ENCODE measurements at regions not wholly inside any gene's neighbourhood (a gene's known extent, or its start where the extent isn't known, plus 50 kb on each side); places are given as distances from the start of the nearest gene placed in this dataset.
A peak's percentile ranks its signal among the peaks of the same experiment; 100 is the strongest.

GRCh38 chr3:78015856-78016255 lies 976.0 kb downstream of the ROBO2 start:
- WGBS (ENCODE audit: insufficient coverage) = 57% methylated on average over 1 of the region's 1 CpG
- Histone ChIP-seq H3K4me3 (ENCODE audit: low read depth, low read length) (no peak overlapping the region), H3K27me3 (ENCODE audit: control insufficient read depth, insufficient read depth, low read length) (no peaks in the 10 kb centered on the region), H3K36me3 (ENCODE audit: control insufficient read depth, insufficient read depth, low read length) (no peaks in the 10 kb centered on the region), H3K4me1 (ENCODE audit: control insufficient read depth, insufficient read depth, low read length) (no peaks in the 10 kb centered on the region), H3K27ac (ENCODE audit: low read depth, low read length) (no peak overlapping the region), H3K9me3 (ENCODE audit: control insufficient read depth, insufficient read depth, low read length) (no peaks in the 10 kb centered on the region)
- DNase-seq (ENCODE audit: low read depth in 4 of 6, low spot score in 6 of 6) = peak in 1 of 6 donors; percentile 27

DNA sequence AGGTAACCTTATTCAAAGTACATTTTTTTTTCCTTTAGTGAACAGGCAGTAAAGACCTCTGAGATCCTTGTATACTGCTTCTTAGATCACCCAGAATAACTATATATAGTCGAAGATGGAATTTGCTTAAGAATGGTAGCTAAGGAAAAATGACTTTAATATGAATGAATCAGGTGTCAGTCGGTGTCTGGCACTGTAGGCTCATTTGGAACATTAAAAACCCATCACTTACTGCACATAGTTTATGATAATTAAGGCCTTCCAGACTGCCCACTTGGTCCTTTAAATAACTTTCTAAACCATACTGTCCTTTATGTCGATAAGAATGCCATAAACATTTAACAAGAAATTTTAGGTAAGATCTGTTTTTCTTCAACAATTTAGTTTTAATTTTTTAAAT lies 981.8 kb downstream of the ROBO2 start:
- Histone ChIP-seq H3K9me3 (ENCODE audit: control insufficient read depth, insufficient read depth, low read length) (no peaks in the 10 kb centered on the region), H3K4me3 (ENCODE audit: low read depth, low read length) (no peak overlapping the region), H3K27ac (ENCODE audit: low read depth, low read length) (no peak overlapping the region), H3K27me3 (ENCODE audit: control insufficient read depth, insufficient read depth, low read length) (no peaks in the 10 kb centered on the region), H3K4me1 (ENCODE audit: control insufficient read depth, insufficient read depth, low read length) (no peaks in the 10 kb centered on the region), H3K36me3 (ENCODE audit: control insufficient read depth, insufficient read depth, low read length) (no peaks in the 10 kb centered on the region)
- WGBS (ENCODE audit: insufficient coverage) = no CpG with 5 or more reads among the region's 3 CpGs
- DNase-seq (ENCODE audit: low read depth in 4 of 6, low spot score in 6 of 6) = no peak

DNA sequence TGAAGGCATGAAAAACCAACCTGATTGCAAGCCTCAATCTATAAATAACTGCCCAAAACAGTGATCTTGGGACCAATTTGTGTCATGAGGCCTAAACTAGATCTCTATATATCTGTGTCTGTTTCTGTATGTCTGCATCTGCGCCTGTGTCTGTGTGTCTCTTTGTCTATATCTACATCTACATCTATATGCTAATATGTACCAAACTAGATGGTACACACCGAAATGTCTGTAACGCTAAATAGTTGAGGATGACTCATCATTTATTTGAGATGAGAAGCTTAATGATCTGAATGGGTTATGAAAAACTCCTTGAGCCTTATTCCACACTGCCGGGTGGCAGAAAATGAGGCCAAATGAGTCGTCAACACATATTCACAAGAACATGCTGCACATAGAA lies 982.3 kb downstream of the ROBO2 start:
- Histone ChIP-seq H3K4me1 (ENCODE audit: control insufficient read depth, insufficient read depth, low read length) (no peaks in the 10 kb centered on the region), H3K27me3 (ENCODE audit: control insufficient read depth, insufficient read depth, low read length) (no peaks in the 10 kb centered on the region), H3K9me3 (ENCODE audit: control insufficient read depth, insufficient read depth, low read length) (no peaks in the 10 kb centered on the region), H3K4me3 (ENCODE audit: low read depth, low read length) (no peak overlapping the region), H3K36me3 (ENCODE audit: control insufficient read depth, insufficient read depth, low read length) (no peaks in the 10 kb centered on the region), H3K27ac (ENCODE audit: low read depth, low read length) (no peak overlapping the region)
- DNase-seq (ENCODE audit: low read depth in 4 of 6, low spot score in 6 of 6) = peak in 1 of 6 donors; percentile 4
- no CpG with 5 or more reads among the region's 5 CpGs for WGBS (ENCODE audit: insufficient coverage)

DNA sequence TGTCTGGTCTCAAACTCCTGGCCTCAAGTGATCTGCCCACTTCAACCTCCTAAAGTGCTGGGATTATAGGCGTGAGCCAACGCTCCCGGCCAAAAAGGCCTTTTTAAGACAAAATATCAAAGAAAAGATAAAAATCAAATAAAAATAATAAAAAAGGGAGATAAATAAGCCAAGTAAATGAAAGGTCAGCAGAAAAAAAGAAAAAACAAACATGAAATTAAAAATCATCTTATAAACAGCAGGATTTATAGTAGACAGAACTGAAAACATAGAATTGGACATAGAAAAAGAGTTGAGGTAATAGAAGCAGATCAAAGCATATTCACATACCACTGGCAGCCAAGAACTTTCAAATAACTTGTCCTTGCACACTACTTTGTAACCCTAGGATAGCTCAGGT lies 983.4 kb downstream of the ROBO2 start:
- no peak overlapping the region for H3K4me3 ChIP-seq (ENCODE audit: low read depth, low read length)

DNA sequence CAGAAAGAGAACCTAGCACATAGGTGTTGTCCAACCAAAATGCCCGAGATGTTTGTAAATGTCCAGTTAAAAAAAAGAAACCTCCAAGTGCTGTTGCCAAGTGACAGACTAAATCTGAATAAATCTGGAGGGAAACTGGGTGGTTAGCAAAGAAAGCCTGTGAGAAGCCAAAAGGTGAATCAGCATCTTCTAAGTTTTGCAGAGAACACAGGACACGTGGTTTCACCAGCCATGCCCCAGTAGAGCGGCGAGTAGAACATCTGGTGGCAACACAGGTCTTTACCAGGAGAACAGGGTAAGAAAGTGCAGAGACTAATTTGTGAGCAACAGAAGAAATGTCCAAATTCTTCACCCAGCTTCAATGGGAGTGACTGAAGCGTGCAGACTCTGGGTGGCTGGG lies 986.0 kb downstream of the ROBO2 start:
- H3K27me3 ChIP-seq (ENCODE audit: control insufficient read depth, insufficient read depth, low read length) = no peaks in the 10 kb centered on the region
- H3K4me1 ChIP-seq (ENCODE audit: control insufficient read depth, insufficient read depth, low read length) = no peaks in the 10 kb centered on the region
- H3K4me3 ChIP-seq (ENCODE audit: low read depth, low read length) = no peak overlapping the region
- no peak overlapping the region for H3K27ac ChIP-seq (ENCODE audit: low read depth, low read length)
- H3K36me3 ChIP-seq (ENCODE audit: control insufficient read depth, insufficient read depth, low read length) = no peaks in the 10 kb centered on the region
- WGBS (ENCODE audit: insufficient coverage) = 83% methylated on average over 4 of the region's 5 CpGs
- H3K9me3 ChIP-seq (ENCODE audit: control insufficient read depth, insufficient read depth, low read length) = no peaks in the 10 kb centered on the region
- no peak for DNase-seq (ENCODE audit: low read depth in 4 of 6, low spot score in 6 of 6)

More for the DNA sequence above, 983.4 kb downstream of the ROBO2 start:
- no CpG with 5 or more reads among the region's 3 CpGs for WGBS (ENCODE audit: insufficient coverage)
- Histone ChIP-seq H3K9me3 (ENCODE audit: control insufficient read depth, insufficient read depth, low read length) (no peaks in the 10 kb centered on the region), H3K27ac (ENCODE audit: low read depth, low read length) (no peak overlapping the region), H3K36me3 (ENCODE audit: control insufficient read depth, insufficient read depth, low read length) (no peaks in the 10 kb centered on the region), H3K27me3 (ENCODE audit: control insufficient read depth, insufficient read depth, low read length) (no peaks in the 10 kb centered on the region), H3K4me1 (ENCODE audit: control insufficient read depth, insufficient read depth, low read length) (no peaks in the 10 kb centered on the region)
- DNase-seq (ENCODE audit: low read depth in 4 of 6, low spot score in 6 of 6) = no peak

DNA sequence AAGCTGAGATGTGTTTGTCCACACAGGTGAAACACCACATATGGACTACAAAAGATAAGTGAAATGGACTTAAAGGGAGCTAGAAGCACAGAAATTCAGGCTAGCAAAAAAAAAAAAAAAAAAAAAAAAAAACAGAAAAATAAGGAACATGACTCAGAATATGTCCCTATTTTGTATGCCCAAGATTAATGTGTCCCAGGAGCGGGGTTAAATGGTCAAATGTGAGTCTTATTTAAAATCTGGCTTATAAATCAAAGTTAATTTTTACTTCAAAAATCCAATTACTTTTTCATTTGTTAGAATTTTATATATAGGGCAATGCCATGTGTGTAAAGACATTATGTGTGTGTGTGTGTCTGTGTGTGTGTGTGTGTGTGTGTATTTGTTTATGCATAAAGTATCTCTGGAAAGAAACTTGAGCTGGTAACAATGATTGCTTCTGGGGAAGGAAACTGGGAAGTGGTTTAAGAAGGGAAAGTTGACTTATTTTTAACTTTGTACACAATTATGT lies 986.5 kb downstream of the ROBO2 start:
- Histone ChIP-seq H3K9me3 (ENCODE audit: control insufficient read depth, insufficient read depth, low read length) (no peaks in the 10 kb centered on the region), H3K4me1 (ENCODE audit: control insufficient read depth, insufficient read depth, low read length) (no peaks in the 10 kb centered on the region), H3K27ac (ENCODE audit: low read depth, low read length) (no peak overlapping the region), H3K4me3 (ENCODE audit: low read depth, low read length) (no peak overlapping the region), H3K27me3 (ENCODE audit: control insufficient read depth, insufficient read depth, low read length) (no peaks in the 10 kb centered on the region), H3K36me3 (ENCODE audit: control insufficient read depth, insufficient read depth, low read length) (no peaks in the 10 kb centered on the region)
- WGBS (ENCODE audit: insufficient coverage) = no CpG with 5 or more reads among the region's 1 CpG
- no peak for DNase-seq (ENCODE audit: low read depth in 4 of 6, low spot score in 6 of 6)

DNA sequence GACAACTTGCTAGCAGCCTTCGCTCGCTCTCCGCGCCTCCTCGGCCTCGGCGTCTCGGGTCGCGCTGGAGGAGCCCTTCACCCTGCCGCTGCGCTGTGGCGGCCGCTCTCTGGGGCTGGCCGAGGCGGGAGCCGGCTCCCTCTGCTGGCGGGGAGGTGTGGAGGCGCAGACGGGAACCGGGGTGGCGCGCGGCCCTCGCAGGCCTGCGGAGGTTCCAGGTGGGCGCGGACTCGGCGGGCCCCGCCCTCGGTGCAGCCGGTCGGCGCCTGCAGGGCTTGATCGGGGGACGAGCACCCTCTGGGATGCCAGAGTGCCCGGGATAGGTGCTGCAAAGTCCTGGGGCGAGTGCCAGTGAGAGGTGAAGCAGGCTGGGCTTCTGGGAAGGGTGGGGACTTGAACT lies 989.9 kb downstream of the ROBO2 start:
- Histone ChIP-seq H3K27ac (ENCODE audit: low read depth, low read length) (no peak overlapping the region), H3K4me1 (ENCODE audit: control insufficient read depth, insufficient read depth, low read length) (no peaks in the 10 kb centered on the region), H3K36me3 (ENCODE audit: control insufficient read depth, insufficient read depth, low read length) (no peaks in the 10 kb centered on the region), H3K27me3 (ENCODE audit: control insufficient read depth, insufficient read depth, low read length) (no peaks in the 10 kb centered on the region), H3K9me3 (ENCODE audit: control insufficient read depth, insufficient read depth, low read length) (no peaks in the 10 kb centered on the region), H3K4me3 (ENCODE audit: low read depth, low read length) (no peak overlapping the region)
- 96% methylated on average over 35 of the region's 39 CpGs for WGBS (ENCODE audit: insufficient coverage)
- no peak for DNase-seq (ENCODE audit: low read depth in 4 of 6, low spot score in 6 of 6)

DNA sequence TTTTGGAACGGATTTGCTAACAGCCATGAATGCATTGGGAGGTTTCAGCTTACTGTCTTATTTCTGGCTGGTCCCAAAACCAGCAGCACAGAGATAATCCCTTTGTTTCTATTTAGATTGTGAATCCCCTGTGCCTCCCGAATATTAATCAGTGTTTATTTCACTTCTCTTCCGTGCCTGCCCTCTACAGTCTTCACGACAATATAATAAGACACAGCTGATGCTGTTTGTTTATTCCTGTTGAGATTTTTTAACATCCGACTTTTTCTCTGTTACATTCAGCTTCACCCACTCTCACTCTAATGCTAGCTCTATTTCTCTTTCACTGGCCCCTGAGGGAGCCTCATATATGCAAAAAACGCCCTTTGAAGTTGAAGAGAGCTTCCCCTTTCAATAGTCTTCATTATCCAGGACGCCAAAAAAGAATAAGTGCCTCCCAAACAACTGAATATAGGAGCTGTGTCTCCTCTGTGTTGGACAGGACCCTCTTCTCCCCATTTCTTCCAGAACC lies 995.3 kb downstream of the ROBO2 start:
- H3K36me3 ChIP-seq (ENCODE audit: control insufficient read depth, insufficient read depth, low read length) = no peaks in the 10 kb centered on the region
- WGBS (ENCODE audit: insufficient coverage) = 0% methylated on average over 2 of the region's 7 CpGs
- H3K27me3 ChIP-seq (ENCODE audit: control insufficient read depth, insufficient read depth, low read length) = no peaks in the 10 kb centered on the region
- H3K4me3 ChIP-seq (ENCODE audit: low read depth, low read length) = peak overlapping the region; percentile 22
- no peaks in the 10 kb centered on the region for H3K4me1 ChIP-seq (ENCODE audit: control insufficient read depth, insufficient read depth, low read length)
- H3K9me3 ChIP-seq (ENCODE audit: control insufficient read depth, insufficient read depth, low read length) = no peaks in the 10 kb centered on the region
- H3K27ac ChIP-seq (ENCODE audit: low read depth, low read length) = peak overlapping the region; percentile 57
- DNase-seq (ENCODE audit: low read depth in 4 of 6, low spot score in 6 of 6) = peak; percentile 28 to 85 (median 42)

- DNase-seq (ENCODE audit: low read depth in 4 of 6, low spot score in 6 of 6) = no peak
- Histone ChIP-seq H3K4me3 (ENCODE audit: low read depth, low read length) (no peak overlapping the region), H3K27me3 (ENCODE audit: control insufficient read depth, insufficient read depth, low read length) (no peaks in the 10 kb centered on the region), H3K4me1 (ENCODE audit: control insufficient read depth, insufficient read depth, low read length) (no peaks in the 10 kb centered on the region), H3K27ac (ENCODE audit: low read depth, low read length) (no peak overlapping the region), H3K9me3 (ENCODE audit: control insufficient read depth, insufficient read depth, low read length) (no peaks in the 10 kb centered on the region), H3K36me3 (ENCODE audit: control insufficient read depth, insufficient read depth, low read length) (no peaks in the 10 kb centered on the region)
- WGBS (ENCODE audit: insufficient coverage) = no CpG with 5 or more reads among the region's 1 CpG
Measured at GRCh38 chr3:78041486-78041885, 1001.6 kb downstream of the ROBO2 start.

DNA sequence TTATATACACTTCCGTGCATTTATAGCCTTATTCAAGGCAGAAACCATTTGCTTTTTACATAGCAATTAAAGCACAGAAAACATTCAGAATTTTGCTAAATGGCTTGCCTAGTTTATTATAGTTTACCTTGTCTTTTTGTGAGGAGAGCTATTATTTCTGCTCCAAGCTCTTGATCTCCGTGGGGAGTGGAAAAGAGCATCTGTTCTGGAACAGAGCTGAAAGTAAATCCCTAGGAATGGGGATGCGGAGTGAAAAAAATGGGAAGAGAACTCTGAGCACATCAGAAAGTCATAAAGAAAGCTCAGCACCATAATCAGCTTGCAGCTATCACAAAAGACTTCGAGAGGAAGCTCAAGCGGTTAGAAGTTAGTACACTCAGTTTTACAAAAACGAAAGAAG lies 1006.7 kb downstream of the ROBO2 start:
- Histone ChIP-seq H3K27ac (ENCODE audit: low read depth, low read length) (no peak overlapping the region), H3K36me3 (ENCODE audit: control insufficient read depth, insufficient read depth, low read length) (no peaks in the 10 kb centered on the region), H3K27me3 (ENCODE audit: control insufficient read depth, insufficient read depth, low read length) (no peaks in the 10 kb centered on the region), H3K4me3 (ENCODE audit: low read depth, low read length) (no peak overlapping the region), H3K4me1 (ENCODE audit: control insufficient read depth, insufficient read depth, low read length) (no peaks in the 10 kb centered on the region), H3K9me3 (ENCODE audit: control insufficient read depth, insufficient read depth, low read length) (no peaks in the 10 kb centered on the region)
- DNase-seq (ENCODE audit: low read depth in 4 of 6, low spot score in 6 of 6) = peak in 2 of 6 donors; percentile 7 to 61
- 70% methylated on average over 3 of the region's 6 CpGs for WGBS (ENCODE audit: insufficient coverage)

Data from spinal cord (tissue), 9 donors.